Liver (tissue), 8 donors: ENCODE measurements at regions not wholly inside any gene's neighbourhood (a gene's known extent, or its start where the extent isn't known, plus 50 kb on each side); places are given as distances from the start of the nearest gene placed in this dataset.

ENCODE experiments used
- DNase-seq: peaks from one replicate; pipeline ENCODE4 v3.0.0-alpha.2; 2017; ENCODE audit warnings: low spot score
- H3K27ac ChIP-seq, 2 donors: one replicate each; pipeline ENCODE4 v1.7.0; 2013; ENCODE audit warnings: inconsistent platforms in 2 of 2, low read length in 2 of 2, control low read depth in 1 of 2, low read depth in 1 of 2, mild to moderate bottlenecking in 1 of 2
- H3K27me3 ChIP-seq, 4 donors: one replicate each; pipeline versions ENCODE4 v1.6.1 to v1.7.0; 2013; ENCODE audit warnings: low read length in 3 of 4, inconsistent platforms in 1 of 4, mild to moderate bottlenecking in 1 of 4, moderate library complexity in 1 of 4; ENCODE audit not compliant: control insufficient read depth in 4 of 4, insufficient read depth in 4 of 4
- H3K36me3 ChIP-seq, 4 donors: one replicate each; pipeline versions ENCODE4 v1.6.1 to v1.7.0; 2013; ENCODE audit warnings: low read length in 3 of 4, mild to moderate bottlenecking in 3 of 4, low read depth in 1 of 4, moderate library complexity in 1 of 4; ENCODE audit not compliant: control insufficient read depth in 4 of 4, insufficient read depth in 3 of 4
- H3K4me1 ChIP-seq, 4 donors: one replicate each; pipeline versions ENCODE4 v1.6.1 to v1.7.0; 2013; ENCODE audit warnings: low read length in 3 of 4, mild to moderate bottlenecking in 3 of 4, moderate library complexity in 1 of 4; ENCODE audit not compliant: control insufficient read depth in 4 of 4, insufficient read depth in 4 of 4
- H3K4me3 ChIP-seq, 3 donors: one replicate each; pipeline versions ENCODE4 v1.6.1 to v1.7.0; 2013; ENCODE audit warnings: low read length in 3 of 3, control low read depth in 1 of 3, low read depth in 1 of 3, mild to moderate bottlenecking in 1 of 3
- H3K9ac ChIP-seq, 2 donors: one replicate each; pipeline ENCODE4 v1.7.0; 2013; ENCODE audit warnings: low read length in 2 of 2, mild to moderate bottlenecking in 2 of 2, moderate library complexity in 2 of 2, control low read depth in 1 of 2, low read depth in 1 of 2
- H3K9me3 ChIP-seq, 4 donors: one replicate each; pipeline versions ENCODE4 v1.6.1 to v1.7.0; 2013; ENCODE audit warnings: low read length in 3 of 4; ENCODE audit not compliant: control insufficient read depth in 4 of 4
- EGR1 ChIP-seq, 2 donors: IDR thresholded peaks; 2 replicates each; pipeline ENCODE4 v1.6.1; 2016 to 2018; ENCODE audit warnings: antibody characterized with exemption in 2 of 2, low read depth in 2 of 2
- FOXA1 ChIP-seq: IDR thresholded peaks from 2 replicates; pipeline ENCODE4 v1.6.1; 2016; ENCODE audit warnings: antibody characterized with exemption
- GABPA ChIP-seq, 2 donors: IDR thresholded peaks in 1 of 2; conservative IDR thresholded peaks in 1 of 2; 2 replicates each; pipeline ENCODE4 v1.6.1; 2016; ENCODE audit warnings: antibody characterized with exemption in 2 of 2, mild to moderate bottlenecking in 1 of 2, moderate library complexity in 1 of 2
- HNF4A ChIP-seq, 2 donors: conservative IDR thresholded peaks; 2 replicates each; pipeline ENCODE4 v1.6.1; 2016; ENCODE audit warnings: antibody characterized with exemption in 2 of 2, mild to moderate bottlenecking in 2 of 2
- HNF4G ChIP-seq: IDR thresholded peaks from 2 replicates; pipeline ENCODE4 v1.6.1; 2016; ENCODE audit warnings: antibody characterized with exemption
- JUND ChIP-seq, 2 donors: IDR thresholded peaks; 2 replicates each; pipeline ENCODE4 v1.6.1; 2016; ENCODE audit warnings: antibody characterized with exemption in 2 of 2
- NR2F2 ChIP-seq: IDR thresholded peaks from 2 replicates; pipeline ENCODE4 v1.6.1; 2016; ENCODE audit warnings: antibody characterized with exemption
- RAD21 ChIP-seq, 2 donors: IDR thresholded peaks; 2 replicates each; pipeline ENCODE4 v1.6.1; 2016; ENCODE audit warnings: antibody characterized with exemption in 2 of 2, mild to moderate bottlenecking in 2 of 2
- RXRA ChIP-seq, 2 donors: IDR thresholded peaks; 2 replicates each; pipeline ENCODE4 v1.6.1; 2017 to 2018; ENCODE audit warnings: antibody characterized with exemption in 2 of 2, mild to moderate bottlenecking in 1 of 2
- SP1 ChIP-seq: IDR thresholded peaks from 2 replicates; pipeline ENCODE4 v1.6.1; 2018; ENCODE audit warnings: antibody characterized with exemption, mild to moderate bottlenecking
- TAF1 ChIP-seq: conservative IDR thresholded peaks from 2 replicates; pipeline ENCODE4 v1.6.1; 2016; ENCODE audit warnings: antibody characterized with exemption, mild to moderate bottlenecking
- YY1 ChIP-seq: IDR thresholded peaks from 2 replicates; pipeline ENCODE4 v1.6.1; 2016; ENCODE audit warnings: antibody characterized with exemption, mild to moderate bottlenecking
- WGBS: extraction: QIAGEN DNeasy Blood & Tissue Kit; methylation state at CpG from one replicate; pipeline ENCODE4 v1.1.7; 2013; 5-methylcytosine and 5-hydroxymethylcytosine counted together
- TF ChIP-seq, protein P1 (sequence below): IDR thresholded peaks from 2 replicates; pipeline ENCODE4 v1.6.1; 2016; ENCODE audit warnings: antibody characterized with exemption, mild to moderate bottlenecking
- TF ChIP-seq, protein P2 (sequence below): IDR thresholded peaks from 2 replicates; pipeline ENCODE4 v1.6.1; 2016; ENCODE audit warnings: antibody characterized with exemption
- TF ChIP-seq, protein P3 (sequence below): IDR thresholded peaks from 2 replicates; pipeline ENCODE4 v1.6.1; 2016; ENCODE audit warnings: antibody characterized with exemption
- TF ChIP-seq, protein P4 (sequence below): fragments of 150-350 bp; IDR thresholded peaks from 2 replicates; pipeline ENCODE4 v1.5.1; 2017; ENCODE audit warnings: improper control_type of control experiment, low read depth, low read length; ENCODE audit not compliant: missing input control
- donor health status: healthy.
- donor health status: healthy.
- donor health status: healthy.
- donor health status: healthy.
- donor health status: healthy.

DNA sequence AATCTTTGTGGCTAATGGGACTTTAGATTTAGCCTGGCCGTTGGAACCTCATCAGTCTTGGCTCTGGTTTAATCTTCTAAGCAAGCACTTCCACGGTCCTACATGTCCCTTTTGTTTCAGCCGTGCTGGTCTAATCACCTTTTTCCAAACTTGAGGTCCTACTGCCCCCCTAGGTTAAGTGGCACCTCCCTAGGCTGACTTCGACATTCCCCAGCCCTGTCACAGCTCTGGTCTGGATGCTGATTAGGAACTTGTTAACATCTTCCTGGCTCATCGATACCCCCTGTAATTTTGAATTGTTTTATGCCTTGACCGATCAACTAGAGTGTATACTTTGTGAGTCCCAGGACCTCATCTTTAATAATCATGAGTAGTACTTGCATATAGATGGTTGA is 56.6 kb downstream of the OTOR start:
- Histone ChIP-seq H3K9ac (no peak overlapping the region), H3K27me3 (peaks cover 0 to 10% (median 0%) of the 10 kb centered on the region in 4 donors), H3K4me3 (no peak overlapping the region), H3K27ac (no peak overlapping the region), H3K36me3 (no peaks in the 10 kb centered on the region), H3K4me1 (no peaks in the 10 kb centered on the region), H3K9me3 (no peaks in the 10 kb centered on the region)
- TF ChIP-seq, protein P1, sequence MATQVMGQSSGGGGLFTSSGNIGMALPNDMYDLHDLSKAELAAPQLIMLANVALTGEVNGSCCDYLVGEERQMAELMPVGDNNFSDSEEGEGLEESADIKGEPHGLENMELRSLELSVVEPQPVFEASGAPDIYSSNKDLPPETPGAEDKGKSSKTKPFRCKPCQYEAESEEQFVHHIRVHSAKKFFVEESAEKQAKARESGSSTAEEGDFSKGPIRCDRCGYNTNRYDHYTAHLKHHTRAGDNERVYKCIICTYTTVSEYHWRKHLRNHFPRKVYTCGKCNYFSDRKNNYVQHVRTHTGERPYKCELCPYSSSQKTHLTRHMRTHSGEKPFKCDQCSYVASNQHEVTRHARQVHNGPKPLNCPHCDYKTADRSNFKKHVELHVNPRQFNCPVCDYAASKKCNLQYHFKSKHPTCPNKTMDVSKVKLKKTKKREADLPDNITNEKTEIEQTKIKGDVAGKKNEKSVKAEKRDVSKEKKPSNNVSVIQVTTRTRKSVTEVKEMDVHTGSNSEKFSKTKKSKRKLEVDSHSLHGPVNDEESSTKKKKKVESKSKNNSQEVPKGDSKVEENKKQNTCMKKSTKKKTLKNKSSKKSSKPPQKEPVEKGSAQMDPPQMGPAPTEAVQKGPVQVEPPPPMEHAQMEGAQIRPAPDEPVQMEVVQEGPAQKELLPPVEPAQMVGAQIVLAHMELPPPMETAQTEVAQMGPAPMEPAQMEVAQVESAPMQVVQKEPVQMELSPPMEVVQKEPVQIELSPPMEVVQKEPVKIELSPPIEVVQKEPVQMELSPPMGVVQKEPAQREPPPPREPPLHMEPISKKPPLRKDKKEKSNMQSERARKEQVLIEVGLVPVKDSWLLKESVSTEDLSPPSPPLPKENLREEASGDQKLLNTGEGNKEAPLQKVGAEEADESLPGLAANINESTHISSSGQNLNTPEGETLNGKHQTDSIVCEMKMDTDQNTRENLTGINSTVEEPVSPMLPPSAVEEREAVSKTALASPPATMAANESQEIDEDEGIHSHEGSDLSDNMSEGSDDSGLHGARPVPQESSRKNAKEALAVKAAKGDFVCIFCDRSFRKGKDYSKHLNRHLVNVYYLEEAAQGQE: no peak
- TF ChIP-seq SP1 (no peak), RXRA (IDR thresholded peaks at IDR 0.05) (no peak), HNF4G (no peak), HNF4A (conservative IDR thresholded peaks at IDR 0.05) (no peak), NR2F2 (no peak), FOXA1 (no peak), TAF1 (no peak), JUND (IDR thresholded peaks at IDR 0.05) (no peak), RAD21 (IDR thresholded peaks at IDR 0.05) (no peak), GABPA (IDR thresholded peaks at IDR 0.05 in 1 of 2, conservative IDR thresholded peaks at IDR 0.05 in 1 of 2) (no peak), YY1 (no peak), EGR1 (IDR thresholded peaks at IDR 0.05; ENCODE audit: low read depth in 2 of 2) (no peak)
- TF ChIP-seq, protein P2, sequence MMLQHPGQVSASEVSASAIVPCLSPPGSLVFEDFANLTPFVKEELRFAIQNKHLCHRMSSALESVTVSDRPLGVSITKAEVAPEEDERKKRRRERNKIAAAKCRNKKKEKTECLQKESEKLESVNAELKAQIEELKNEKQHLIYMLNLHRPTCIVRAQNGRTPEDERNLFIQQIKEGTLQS: no peak
- TF ChIP-seq, protein P3, sequence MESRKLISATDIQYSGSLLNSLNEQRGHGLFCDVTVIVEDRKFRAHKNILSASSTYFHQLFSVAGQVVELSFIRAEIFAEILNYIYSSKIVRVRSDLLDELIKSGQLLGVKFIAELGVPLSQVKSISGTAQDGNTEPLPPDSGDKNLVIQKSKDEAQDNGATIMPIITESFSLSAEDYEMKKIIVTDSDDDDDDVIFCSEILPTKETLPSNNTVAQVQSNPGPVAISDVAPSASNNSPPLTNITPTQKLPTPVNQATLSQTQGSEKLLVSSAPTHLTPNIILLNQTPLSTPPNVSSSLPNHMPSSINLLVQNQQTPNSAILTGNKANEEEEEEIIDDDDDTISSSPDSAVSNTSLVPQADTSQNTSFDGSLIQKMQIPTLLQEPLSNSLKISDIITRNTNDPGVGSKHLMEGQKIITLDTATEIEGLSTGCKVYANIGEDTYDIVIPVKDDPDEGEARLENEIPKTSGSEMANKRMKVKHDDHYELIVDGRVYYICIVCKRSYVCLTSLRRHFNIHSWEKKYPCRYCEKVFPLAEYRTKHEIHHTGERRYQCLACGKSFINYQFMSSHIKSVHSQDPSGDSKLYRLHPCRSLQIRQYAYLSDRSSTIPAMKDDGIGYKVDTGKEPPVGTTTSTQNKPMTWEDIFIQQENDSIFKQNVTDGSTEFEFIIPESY: no peak
- TF ChIP-seq, protein P4, sequence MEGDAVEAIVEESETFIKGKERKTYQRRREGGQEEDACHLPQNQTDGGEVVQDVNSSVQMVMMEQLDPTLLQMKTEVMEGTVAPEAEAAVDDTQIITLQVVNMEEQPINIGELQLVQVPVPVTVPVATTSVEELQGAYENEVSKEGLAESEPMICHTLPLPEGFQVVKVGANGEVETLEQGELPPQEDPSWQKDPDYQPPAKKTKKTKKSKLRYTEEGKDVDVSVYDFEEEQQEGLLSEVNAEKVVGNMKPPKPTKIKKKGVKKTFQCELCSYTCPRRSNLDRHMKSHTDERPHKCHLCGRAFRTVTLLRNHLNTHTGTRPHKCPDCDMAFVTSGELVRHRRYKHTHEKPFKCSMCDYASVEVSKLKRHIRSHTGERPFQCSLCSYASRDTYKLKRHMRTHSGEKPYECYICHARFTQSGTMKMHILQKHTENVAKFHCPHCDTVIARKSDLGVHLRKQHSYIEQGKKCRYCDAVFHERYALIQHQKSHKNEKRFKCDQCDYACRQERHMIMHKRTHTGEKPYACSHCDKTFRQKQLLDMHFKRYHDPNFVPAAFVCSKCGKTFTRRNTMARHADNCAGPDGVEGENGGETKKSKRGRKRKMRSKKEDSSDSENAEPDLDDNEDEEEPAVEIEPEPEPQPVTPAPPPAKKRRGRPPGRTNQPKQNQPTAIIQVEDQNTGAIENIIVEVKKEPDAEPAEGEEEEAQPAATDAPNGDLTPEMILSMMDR: no peak
- no peak for DNase-seq
- 47% methylated on average over 6 of the region's 6 CpGs for WGBS

DNA sequence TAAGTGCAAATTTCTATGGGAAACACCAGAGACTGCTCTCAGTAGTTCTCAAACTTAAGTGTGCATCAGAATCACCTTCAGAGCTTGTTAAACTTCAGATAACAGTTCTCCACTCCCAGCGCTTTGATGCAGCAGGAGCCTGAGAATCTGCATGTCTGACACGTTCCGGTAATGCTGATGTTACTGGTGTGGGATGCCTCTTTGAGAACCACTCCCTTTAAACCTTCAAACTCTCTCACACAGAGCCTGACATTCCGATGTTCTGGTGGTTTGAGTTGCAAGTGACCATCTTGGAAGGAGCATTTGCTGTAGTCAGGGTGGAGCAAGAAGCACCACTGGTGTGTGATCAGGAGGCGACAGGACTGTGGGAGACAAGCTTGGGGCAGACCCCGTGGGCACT is 57.9 kb downstream of the OTOR start:
- no peaks in the 10 kb centered on the region for H3K9me3 ChIP-seq
- H3K9ac ChIP-seq: no peak overlapping the region
- H3K27me3 ChIP-seq: peaks cover 0 to 7% (median 0%) of the 10 kb centered on the region in 4 donors
- 51% methylated on average over 6 of the region's 6 CpGs for WGBS
- H3K27ac ChIP-seq: no peak overlapping the region
- H3K4me1 ChIP-seq: no peaks in the 10 kb centered on the region
- TF ChIP-seq GABPA (IDR thresholded peaks at IDR 0.05 in 1 of 2, conservative IDR thresholded peaks at IDR 0.05 in 1 of 2): no peak
- no peaks in the 10 kb centered on the region for H3K36me3 ChIP-seq
- no peak overlapping the region for H3K4me3 ChIP-seq
- no peak for DNase-seq
